ENCODE measurements at regions not wholly inside any gene's neighbourhood (a gene's known extent, or its start where the extent isn't known, plus 50 kb on each side); places are given as distances from the start of the nearest gene placed in this dataset.

DNA sequence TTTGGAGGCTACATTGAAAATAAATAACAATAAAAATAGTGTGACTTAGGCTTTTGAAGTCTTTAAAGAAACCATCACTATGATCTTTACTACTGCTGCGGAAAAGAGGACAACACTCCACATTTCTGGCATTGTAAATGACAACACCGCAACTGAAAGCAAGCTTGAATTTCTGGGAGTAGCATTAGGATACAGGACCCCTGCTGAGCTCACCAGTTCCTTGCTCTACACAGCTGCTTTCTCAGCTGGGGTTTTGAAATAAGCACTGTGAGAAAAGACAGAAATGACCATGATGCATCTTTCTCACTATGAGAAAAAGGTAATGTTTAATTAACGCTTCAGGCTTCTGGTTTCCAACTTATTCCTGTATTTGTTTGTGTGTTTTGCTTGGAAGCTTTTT lies 168.0 kb downstream of the TAF11L14 start:
- no peak overlapping the region for H3K4me3 ChIP-seq (ENCODE audit: low read length)
- no peak for DNase-seq (ENCODE audit: low read depth)
- TF ChIP-seq, protein P1, sequence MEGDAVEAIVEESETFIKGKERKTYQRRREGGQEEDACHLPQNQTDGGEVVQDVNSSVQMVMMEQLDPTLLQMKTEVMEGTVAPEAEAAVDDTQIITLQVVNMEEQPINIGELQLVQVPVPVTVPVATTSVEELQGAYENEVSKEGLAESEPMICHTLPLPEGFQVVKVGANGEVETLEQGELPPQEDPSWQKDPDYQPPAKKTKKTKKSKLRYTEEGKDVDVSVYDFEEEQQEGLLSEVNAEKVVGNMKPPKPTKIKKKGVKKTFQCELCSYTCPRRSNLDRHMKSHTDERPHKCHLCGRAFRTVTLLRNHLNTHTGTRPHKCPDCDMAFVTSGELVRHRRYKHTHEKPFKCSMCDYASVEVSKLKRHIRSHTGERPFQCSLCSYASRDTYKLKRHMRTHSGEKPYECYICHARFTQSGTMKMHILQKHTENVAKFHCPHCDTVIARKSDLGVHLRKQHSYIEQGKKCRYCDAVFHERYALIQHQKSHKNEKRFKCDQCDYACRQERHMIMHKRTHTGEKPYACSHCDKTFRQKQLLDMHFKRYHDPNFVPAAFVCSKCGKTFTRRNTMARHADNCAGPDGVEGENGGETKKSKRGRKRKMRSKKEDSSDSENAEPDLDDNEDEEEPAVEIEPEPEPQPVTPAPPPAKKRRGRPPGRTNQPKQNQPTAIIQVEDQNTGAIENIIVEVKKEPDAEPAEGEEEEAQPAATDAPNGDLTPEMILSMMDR (conservative IDR thresholded peaks at IDR 0.05; ENCODE audit: low read length), result no peak

DNA sequence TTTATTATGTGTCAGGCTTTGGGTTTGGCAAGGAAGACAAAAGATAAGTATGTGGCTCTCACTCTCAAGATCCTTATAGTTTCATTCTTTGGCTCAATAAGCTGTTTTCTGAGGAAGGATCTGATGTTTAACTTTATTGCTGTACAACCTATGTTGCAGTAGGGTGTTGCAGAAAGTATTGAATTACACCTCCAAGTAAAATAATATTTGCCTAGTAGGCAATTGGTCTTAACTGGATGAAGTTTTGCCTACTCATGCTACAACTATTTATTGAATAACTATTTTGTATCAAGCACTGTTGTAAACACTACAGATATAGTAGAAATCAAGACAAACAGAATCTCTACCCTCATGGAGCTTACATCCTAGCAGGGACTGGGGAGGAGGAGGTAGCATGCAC lies 169.7 kb downstream of the TAF11L14 start:
- TF ChIP-seq, protein P1 (conservative IDR thresholded peaks at IDR 0.05; ENCODE audit: low read length), result no peak

DNA sequence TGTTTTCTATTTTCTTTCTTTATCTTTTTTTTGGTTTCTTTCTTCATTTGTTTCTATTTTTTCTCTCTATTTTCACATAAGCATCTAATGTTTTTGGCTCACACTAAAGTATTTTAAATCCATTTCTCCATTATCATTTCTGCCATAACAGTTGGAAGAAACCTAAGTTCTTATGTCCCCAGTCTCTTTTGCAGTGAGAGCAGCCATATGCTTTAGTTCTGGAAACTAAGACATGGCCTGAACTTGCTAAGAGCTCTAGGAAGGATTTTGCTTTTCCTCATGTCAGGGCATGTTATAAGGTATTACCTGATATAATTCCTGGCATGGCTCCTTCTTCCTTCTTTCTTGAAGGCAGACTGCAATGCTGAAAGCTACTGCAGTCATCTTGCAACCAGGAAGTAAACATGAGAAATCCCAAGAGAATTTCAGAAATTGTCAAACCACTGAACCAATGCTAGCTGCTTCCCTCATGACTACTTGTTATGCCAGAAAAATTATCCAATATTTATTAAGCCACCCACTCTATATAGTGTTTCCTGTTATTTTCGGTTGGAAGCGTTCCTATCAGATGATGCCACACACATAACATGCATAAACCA lies 171.1 kb downstream of the TAF11L14 start:
- DNase-seq (ENCODE audit: low read depth), result no peak
- TF ChIP-seq, protein P1 (conservative IDR thresholded peaks at IDR 0.05; ENCODE audit: low read length), result no peak
- H3K4me3 ChIP-seq (ENCODE audit: low read length), result no peak overlapping the region

More for the DNA sequence above, 169.7 kb downstream of the TAF11L14 start:
- H3K4me3 ChIP-seq (ENCODE audit: low read length), result no peak overlapping the region
- no peak for DNase-seq (ENCODE audit: low read depth)

DNA sequence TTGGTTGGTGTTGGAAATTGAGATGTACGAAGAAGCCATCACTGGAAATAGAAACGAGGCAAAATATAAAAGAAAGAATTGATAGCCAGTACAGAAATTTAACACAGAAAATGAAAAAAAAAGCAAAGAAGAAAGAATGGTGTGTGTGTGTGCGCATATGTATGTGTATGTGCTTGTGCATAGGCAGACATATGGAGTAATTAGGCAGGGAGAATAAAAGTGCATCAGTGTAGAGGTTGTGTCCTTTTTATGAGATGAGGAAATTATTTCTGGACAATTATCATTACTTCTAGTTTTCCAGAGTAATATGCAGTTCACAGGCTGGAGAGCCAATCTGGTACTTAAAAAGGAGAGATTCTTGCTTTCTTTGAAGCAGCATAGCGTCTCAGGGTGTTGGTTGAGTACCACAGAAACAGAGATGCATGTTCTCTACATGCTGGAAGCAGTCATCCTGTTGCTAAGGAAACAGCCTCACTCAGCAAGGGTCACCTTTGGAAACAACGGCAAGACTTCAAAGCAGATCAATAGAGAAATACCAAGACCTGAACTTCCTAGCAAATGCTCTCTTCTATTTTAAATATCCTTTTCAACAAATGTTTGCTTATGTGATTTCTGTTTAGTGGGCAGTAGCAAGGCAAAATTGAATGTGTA lies 172.7 kb downstream of the TAF11L14 start:
- no peak overlapping the region for H3K4me3 ChIP-seq (ENCODE audit: low read length)
- DNase-seq (ENCODE audit: low read depth), result no peak
- TF ChIP-seq, protein P1 (conservative IDR thresholded peaks at IDR 0.05; ENCODE audit: low read length), result no peak

DNA sequence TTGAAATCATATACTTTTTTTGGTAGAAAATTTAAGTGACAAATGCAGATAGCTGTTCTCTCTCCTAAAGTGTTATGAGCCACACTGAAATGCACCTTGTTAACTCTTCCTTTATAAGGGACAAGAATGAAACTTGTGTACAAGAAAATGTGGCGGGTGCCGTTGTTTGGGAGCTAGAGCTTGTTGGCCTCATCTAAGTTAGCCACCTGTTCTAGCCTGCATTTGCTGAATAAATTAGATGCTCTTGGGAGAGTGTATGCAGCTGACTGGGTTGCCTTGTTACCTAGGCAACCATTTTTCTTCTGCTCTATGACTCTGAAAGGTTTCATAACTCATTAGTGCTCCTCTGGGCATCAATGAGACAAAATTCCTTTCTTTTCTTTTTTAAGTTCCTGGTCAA lies 174.3 kb downstream of the TAF11L14 start:
- no peak overlapping the region for H3K4me3 ChIP-seq (ENCODE audit: low read length)
- DNase-seq (ENCODE audit: low read depth), result no peak
- TF ChIP-seq, protein P1 (conservative IDR thresholded peaks at IDR 0.05; ENCODE audit: low read length), result no peak

DNA sequence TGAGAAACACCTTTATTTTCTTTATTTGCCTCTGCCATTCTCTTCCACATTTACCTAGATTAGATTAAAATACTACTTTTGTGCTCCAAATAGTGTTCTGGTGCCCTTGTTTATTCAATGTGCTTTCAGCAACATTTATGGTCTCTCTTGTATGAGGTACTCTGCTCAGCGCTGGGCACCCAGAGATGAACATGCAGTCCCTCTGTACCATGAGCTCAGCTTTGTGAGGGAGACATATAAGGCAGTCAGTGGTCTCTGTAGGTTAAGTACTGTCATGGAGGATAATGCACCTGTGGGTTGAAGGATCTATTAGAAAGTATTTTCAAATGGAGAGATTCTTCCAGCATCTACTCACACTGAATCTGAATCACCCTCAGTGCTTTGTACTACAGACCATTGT lies 176.5 kb downstream of the TAF11L14 start:
- TF ChIP-seq, protein P1 (conservative IDR thresholded peaks at IDR 0.05; ENCODE audit: low read length), result no peak

DNA sequence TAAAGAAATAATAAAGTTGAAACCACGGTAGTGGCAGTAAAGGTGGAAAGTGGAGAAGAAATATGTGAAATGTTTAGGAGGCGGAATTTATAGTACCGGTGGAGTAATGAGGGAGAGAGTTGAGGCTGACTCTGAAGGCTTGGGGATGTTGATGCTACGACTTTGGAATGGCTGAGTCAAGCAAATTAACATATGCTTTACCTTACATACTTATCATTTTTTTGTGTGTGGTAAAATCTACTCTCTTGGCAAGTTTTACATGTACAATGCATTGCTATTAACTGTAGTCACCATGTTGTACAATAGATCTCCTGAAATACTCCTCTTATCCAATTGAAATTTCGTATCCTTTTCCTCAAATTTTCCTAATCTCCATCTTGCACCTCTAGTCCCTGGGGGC lies 179.0 kb downstream of the TAF11L14 start:
- DNase-seq (ENCODE audit: low read depth), result no peak
- no peak overlapping the region for H3K4me3 ChIP-seq (ENCODE audit: low read length)
- TF ChIP-seq, protein P1 (conservative IDR thresholded peaks at IDR 0.05; ENCODE audit: low read length), result no peak

More for the DNA sequence above, 176.5 kb downstream of the TAF11L14 start:
- no peak for DNase-seq (ENCODE audit: low read depth)
- no peak overlapping the region for H3K4me3 ChIP-seq (ENCODE audit: low read length)

Data from AG10803 (cell line).